PC-3 (cell line): ENCODE measurements at regions not wholly inside any gene's neighbourhood (a gene's known extent, or its start where the extent isn't known, plus 50 kb on each side); places are given as distances from the start of the nearest gene placed in this dataset.

Source experiments
- ATAC-seq: fragments of 200-7000 bp; cut with Tn5 transposase; 2 replicates; pipeline ENCODE4 v1.9.1; 2020; ENCODE audit warnings: mild to moderate bottlenecking, moderate library complexity
- BruUV-seq: library from RNA; stranded (reverse); fragments of 400-500 nt; replicated peaks from 2 replicates; lab custom pipeline; 2021; lab: Mats Ljungman, UMichigan
- CTCF ChIA-PET: fragments of 300-600 bp; sonication (Branson Sonifier 250); formaldehyde crosslinking; loops from one replicate; lab custom pipeline; 2022; ENCODE audit warnings: antibody characterized with exemption; lab: Charles Lee
- POLR2A ChIA-PET: fragments of 300-600 bp; sonication (Branson Sonifier 250); formaldehyde crosslinking; loops from one replicate; lab custom pipeline; 2022; ENCODE audit warnings: antibody characterized with exemption; ENCODE audit not compliant: unreplicated experiment; lab: Charles Lee
- DNase-seq: peaks from one replicate; pipeline ENCODE4 v3.0.0-alpha.2; 2015
- H2AFZ ChIP-seq: fragments of 300-600 bp; sonication (generic); 2 replicates; pipeline ENCODE4 v1.6.0; 2016; ENCODE audit warnings: antibody characterized with exemption, low read length
- H3F3A ChIP-seq: fragments of 300-600 bp; sonication (generic); one replicate; pipeline ENCODE4 v1.6.0; 2017; ENCODE audit warnings: antibody characterized with exemption, low read length, control low read depth, mild to moderate bottlenecking; ENCODE audit not compliant: unreplicated experiment
- H3K27ac ChIP-seq: fragments of 300-600 bp; sonication (generic); 2 replicates; pipeline ENCODE4 v1.5.1; 2016; ENCODE audit warnings: mild to moderate bottlenecking, low read length
- H3K27me3 ChIP-seq: fragments of 300-600 bp; sonication (generic); 2 replicates; pipeline ENCODE4 v1.6.1; 2016; ENCODE audit warnings: low read length, mixed read lengths
- H3K36me3 ChIP-seq: fragments of 300-600 bp; sonication (generic); 2 replicates; pipeline ENCODE4 v1.6.1; 2016; ENCODE audit warnings: low read depth, mixed run types, low read length, mixed read lengths
- H3K4me1 ChIP-seq: fragments of 300-600 bp; sonication (generic); 2 replicates; pipeline ENCODE4 v1.5.1; 2016; ENCODE audit warnings: low read length; ENCODE audit not compliant: insufficient read depth
- H3K4me2 ChIP-seq: fragments of 300-600 bp; sonication (generic); 2 replicates; pipeline ENCODE4 v1.6.0; 2016; ENCODE audit warnings: low read length
- H3K4me3 ChIP-seq: fragments of 300-600 bp; sonication (generic); 2 replicates; pipeline ENCODE4 v1.5.1; 2016; ENCODE audit warnings: mild to moderate bottlenecking, low read length, mixed read lengths
- H3K79me2 ChIP-seq: fragments of 300-600 bp; sonication (generic); 2 replicates; pipeline ENCODE4 v1.6.1; 2017; ENCODE audit warnings: low read length, mixed read lengths
- H3K9ac ChIP-seq: fragments of 300-600 bp; sonication (generic); 2 replicates; pipeline ENCODE4 v1.6.0; 2016; ENCODE audit warnings: mild to moderate bottlenecking, low read length
- H3K9me2 ChIP-seq: fragments of 300-600 bp; sonication (generic); replicated peaks from 2 replicates; pipeline ENCODE4 v1.6.1; 2016; ENCODE audit warnings: mixed run types, low read length, mixed read lengths
- H3K9me3 ChIP-seq: fragments of 300-600 bp; sonication (generic); 2 replicates; pipeline ENCODE4 v1.6.1; 2016; ENCODE audit warnings: low read length, mixed read lengths
- H4K20me1 ChIP-seq: fragments of 300-600 bp; sonication (generic); 2 replicates; pipeline ENCODE4 v1.6.1; 2016; ENCODE audit warnings: low read length, mixed read lengths
- EZH2 ChIP-seq: fragments of 300-600 bp; sonication (generic); IDR thresholded peaks from one replicate; pipeline ENCODE4 v1.6.1; 2017; ENCODE audit warnings: antibody characterized with exemption, mild to moderate bottlenecking, low read length; ENCODE audit not compliant: unreplicated experiment
- EZH2phosphoT487 ChIP-seq: fragments of 300-600 bp; sonication (generic); IDR thresholded peaks from 2 replicates; pipeline ENCODE4 v1.6.1; 2018; ENCODE audit warnings: mild to moderate bottlenecking, antibody characterized with exemption, low read length, borderline replicate concordance
- intact Hi-C: fragments of 100-400 bp; cut with micrococcal nuclease; formaldehyde crosslinking; loops from 2 replicates; pipeline ENCODE4 v1.9.0; 2023
- TF ChIP-seq, protein P1 (sequence below): fragments of 300-600 bp; sonication (generic); conservative IDR thresholded peaks from 2 replicates; pipeline ENCODE4 v1.5.1; 2017; ENCODE audit warnings: antibody characterized with exemption, low read depth, mild to moderate bottlenecking, low read length

DNA sequence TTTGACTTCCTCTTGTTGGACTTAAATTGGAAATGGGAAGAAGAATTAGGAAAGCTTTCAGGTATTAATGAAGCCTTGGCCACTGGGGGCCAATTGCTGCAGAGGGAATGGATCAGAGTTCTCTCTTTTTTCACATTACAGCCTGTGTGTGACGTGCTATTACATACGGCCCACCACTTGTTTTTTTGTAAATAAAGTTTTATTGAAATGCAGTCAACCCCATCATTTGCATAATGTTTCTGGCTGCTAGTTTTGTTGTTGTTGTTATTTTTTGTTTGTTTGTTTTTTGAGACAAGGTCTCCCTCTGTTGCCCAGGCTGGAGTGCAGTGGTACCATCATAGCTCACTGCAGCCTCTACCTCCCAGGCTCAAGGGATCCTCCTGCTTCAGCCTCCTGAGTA lies 98.4 kb downstream of the ASMT start:
- Histone ChIP-seq H3K9me3 (no peaks in the 10 kb centered on the region), H3K4me2 (no peak overlapping the region), H3K9me2 (no peaks in the 10 kb centered on the region), H3K27ac (no peak overlapping the region), H2AFZ (no peak overlapping the region), H3K27me3 (peaks cover 5% of the 10 kb centered on the region; the same call in 1 of the 2 replicates), H3K79me2 (no peaks in the 10 kb centered on the region), H4K20me1 (no peaks in the 10 kb centered on the region), H3K9ac (no peak overlapping the region), H3F3A (no peaks in the 10 kb centered on the region), H3K4me1 (no peaks in the 10 kb centered on the region), H3K36me3 (no peaks in the 10 kb centered on the region), H3K4me3 (no peak overlapping the region)
- intact Hi-C loops = no loop called here
- CTCF ChIA-PET = no interaction called here
- TF ChIP-seq, protein P1, sequence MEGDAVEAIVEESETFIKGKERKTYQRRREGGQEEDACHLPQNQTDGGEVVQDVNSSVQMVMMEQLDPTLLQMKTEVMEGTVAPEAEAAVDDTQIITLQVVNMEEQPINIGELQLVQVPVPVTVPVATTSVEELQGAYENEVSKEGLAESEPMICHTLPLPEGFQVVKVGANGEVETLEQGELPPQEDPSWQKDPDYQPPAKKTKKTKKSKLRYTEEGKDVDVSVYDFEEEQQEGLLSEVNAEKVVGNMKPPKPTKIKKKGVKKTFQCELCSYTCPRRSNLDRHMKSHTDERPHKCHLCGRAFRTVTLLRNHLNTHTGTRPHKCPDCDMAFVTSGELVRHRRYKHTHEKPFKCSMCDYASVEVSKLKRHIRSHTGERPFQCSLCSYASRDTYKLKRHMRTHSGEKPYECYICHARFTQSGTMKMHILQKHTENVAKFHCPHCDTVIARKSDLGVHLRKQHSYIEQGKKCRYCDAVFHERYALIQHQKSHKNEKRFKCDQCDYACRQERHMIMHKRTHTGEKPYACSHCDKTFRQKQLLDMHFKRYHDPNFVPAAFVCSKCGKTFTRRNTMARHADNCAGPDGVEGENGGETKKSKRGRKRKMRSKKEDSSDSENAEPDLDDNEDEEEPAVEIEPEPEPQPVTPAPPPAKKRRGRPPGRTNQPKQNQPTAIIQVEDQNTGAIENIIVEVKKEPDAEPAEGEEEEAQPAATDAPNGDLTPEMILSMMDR = no peak
- no peak for TF ChIP-seq EZH2
- TF ChIP-seq EZH2phosphoT487 = no peak
- no TSS peak for BruUV-seq
- ATAC-seq = no peak
- no peak for DNase-seq
- POLR2A ChIA-PET = no interaction called here

DNA sequence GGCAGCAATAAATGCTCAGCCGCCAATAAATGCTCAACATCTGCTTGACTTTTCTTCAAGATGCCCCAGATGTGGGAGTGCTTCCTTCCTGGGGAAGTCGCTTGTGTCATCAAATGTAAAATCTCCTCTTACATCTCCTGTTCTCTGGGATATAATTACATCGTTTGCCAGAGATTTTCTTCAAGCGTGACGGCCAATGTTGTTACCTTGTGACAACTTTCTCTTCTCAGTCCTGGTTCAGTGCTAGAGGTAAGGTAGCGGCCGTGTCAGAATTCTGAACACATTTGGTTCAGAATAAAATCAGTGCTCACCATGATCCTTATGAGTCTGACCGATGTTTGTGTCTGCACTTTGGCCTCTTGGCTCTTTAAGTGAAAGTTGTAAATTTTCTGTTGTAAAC lies 102.5 kb downstream of the ASMT start:
- no peak overlapping the region for H2AFZ ChIP-seq
- POLR2A ChIA-PET = no interaction called here
- H3F3A ChIP-seq = no peaks in the 10 kb centered on the region
- no peaks in the 10 kb centered on the region for H3K36me3 ChIP-seq
- no peaks in the 10 kb centered on the region for H4K20me1 ChIP-seq
- no peaks in the 10 kb centered on the region for H3K79me2 ChIP-seq
- intact Hi-C loops = no loop called here
- no peaks in the 10 kb centered on the region for H3K4me1 ChIP-seq
- H3K9ac ChIP-seq = no peak overlapping the region
- TF ChIP-seq EZH2phosphoT487 (no peak), EZH2 (no peak)
- TF ChIP-seq, protein P1 = no peak
- DNase-seq (no peak), ATAC-seq (no peak)
- no TSS peak for BruUV-seq
- no peaks in the 10 kb centered on the region for H3K9me3 ChIP-seq
- peaks cover 5% of the 10 kb centered on the region; the same call in 1 of the 2 replicates for H3K27me3 ChIP-seq
- no peak overlapping the region for H3K27ac ChIP-seq
- CTCF ChIA-PET = no interaction called here
- H3K9me2 ChIP-seq = no peaks in the 10 kb centered on the region
- H3K4me2 ChIP-seq = no peak overlapping the region
- H3K4me3 ChIP-seq = no peak overlapping the region

DNA sequence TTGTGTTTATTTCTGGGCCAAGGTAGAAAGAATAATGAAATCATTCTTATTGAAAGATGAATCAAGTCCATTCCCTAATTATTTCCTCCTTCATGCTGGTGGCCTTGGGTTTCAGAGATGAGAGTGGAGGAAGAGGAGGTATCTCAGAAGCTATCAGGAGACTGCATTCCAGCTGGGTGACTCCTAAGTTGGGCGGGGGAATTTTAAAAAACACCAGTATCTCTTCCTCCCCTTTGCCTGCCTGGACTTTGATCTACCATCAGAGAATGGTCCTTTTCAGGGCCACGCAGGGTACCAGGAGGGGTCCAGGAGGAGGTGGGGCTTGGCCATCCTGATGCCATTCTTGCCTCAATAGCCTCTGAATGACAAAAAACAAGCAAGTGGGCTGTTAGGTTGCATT lies 104.4 kb downstream of the ASMT start:
- BruUV-seq = no TSS peak
- POLR2A ChIA-PET = no interaction called here
- Histone ChIP-seq H3K9ac (no peak overlapping the region), H3K9me3 (no peaks in the 10 kb centered on the region), H3K4me1 (no peaks in the 10 kb centered on the region), H3F3A (no peaks in the 10 kb centered on the region), H3K4me2 (no peak overlapping the region), H4K20me1 (no peaks in the 10 kb centered on the region), H3K27ac (no peak overlapping the region), H3K9me2 (no peaks in the 10 kb centered on the region), H3K4me3 (no peak overlapping the region), H3K79me2 (no peaks in the 10 kb centered on the region), H3K36me3 (no peaks in the 10 kb centered on the region), H3K27me3 (peaks cover 5% of the 10 kb centered on the region; the same call in 1 of the 2 replicates), H2AFZ (no peak overlapping the region)
- intact Hi-C loops = no loop called here
- no peak for ATAC-seq
- TF ChIP-seq EZH2 = no peak
- TF ChIP-seq, protein P1 = no peak
- no peak for TF ChIP-seq EZH2phosphoT487
- CTCF ChIA-PET = no interaction called here
- peak; percentile 6 for DNase-seq
